HCT116 (cell line): ENCODE measurements at regions not wholly inside any gene's neighbourhood (a gene's known extent, or its start where the extent isn't known, plus 50 kb on each side); places are given as distances from the start of the nearest gene placed in this dataset.

Experiments used
- TCF7L2 ChIP-seq: IDR thresholded peaks from 2 replicates; pipeline ENCODE4 v1.7.0; 2011; ENCODE audit warnings: borderline replicate concordance, inconsistent platforms; ENCODE audit not compliant: insufficient read depth, insufficient read length; ENCODE audit errors: extremely low read depth
- TF ChIP-seq, protein P1 (sequence below), 3 experiments: fragments of 200-600 bp in 1 of 3; sonication (generic) in 1 of 3; IDR thresholded peaks in 2 of 3; conservative IDR thresholded peaks in 1 of 3; 2 replicates each; pipeline ENCODE4 v1.5.1; 2012 to 2017; ENCODE audit warnings: low read depth in 2 of 3, low read length in 2 of 3, antibody characterized with exemption in 1 of 3, borderline replicate concordance in 1 of 3, control low read depth in 1 of 3, mild to moderate bottlenecking in 1 of 3, mixed read lengths in 1 of 3, mixed run types in 1 of 3, moderate library complexity in 1 of 3; ENCODE audit not compliant: insufficient read depth in 1 of 3

DNA sequence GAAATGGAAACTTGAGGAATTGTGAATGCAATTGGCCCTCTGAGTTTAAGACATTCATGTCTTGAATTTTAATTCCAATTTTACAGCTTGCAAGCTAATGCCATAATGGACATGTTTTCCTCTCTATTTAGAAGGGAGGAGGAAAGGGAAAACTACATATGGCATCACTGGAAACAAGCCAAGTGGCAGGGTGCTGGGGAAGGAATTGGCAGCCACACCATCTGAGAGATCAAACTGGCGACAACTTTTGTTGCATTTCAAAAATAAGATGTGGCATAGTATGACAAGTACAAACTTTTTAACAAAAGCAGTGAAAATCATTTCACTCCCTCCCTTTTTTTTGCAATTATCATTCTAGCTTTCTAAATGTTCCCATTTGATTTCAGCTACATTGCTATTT is 615.6 kb downstream of the CENPC start:
- TF ChIP-seq, protein P1, sequence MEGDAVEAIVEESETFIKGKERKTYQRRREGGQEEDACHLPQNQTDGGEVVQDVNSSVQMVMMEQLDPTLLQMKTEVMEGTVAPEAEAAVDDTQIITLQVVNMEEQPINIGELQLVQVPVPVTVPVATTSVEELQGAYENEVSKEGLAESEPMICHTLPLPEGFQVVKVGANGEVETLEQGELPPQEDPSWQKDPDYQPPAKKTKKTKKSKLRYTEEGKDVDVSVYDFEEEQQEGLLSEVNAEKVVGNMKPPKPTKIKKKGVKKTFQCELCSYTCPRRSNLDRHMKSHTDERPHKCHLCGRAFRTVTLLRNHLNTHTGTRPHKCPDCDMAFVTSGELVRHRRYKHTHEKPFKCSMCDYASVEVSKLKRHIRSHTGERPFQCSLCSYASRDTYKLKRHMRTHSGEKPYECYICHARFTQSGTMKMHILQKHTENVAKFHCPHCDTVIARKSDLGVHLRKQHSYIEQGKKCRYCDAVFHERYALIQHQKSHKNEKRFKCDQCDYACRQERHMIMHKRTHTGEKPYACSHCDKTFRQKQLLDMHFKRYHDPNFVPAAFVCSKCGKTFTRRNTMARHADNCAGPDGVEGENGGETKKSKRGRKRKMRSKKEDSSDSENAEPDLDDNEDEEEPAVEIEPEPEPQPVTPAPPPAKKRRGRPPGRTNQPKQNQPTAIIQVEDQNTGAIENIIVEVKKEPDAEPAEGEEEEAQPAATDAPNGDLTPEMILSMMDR (IDR thresholded peaks at IDR 0.05 in 2 of 3, conservative IDR thresholded peaks at IDR 0.05 in 1 of 3; ENCODE audit: borderline replicate concordance in 1 of 3, insufficient read depth in 1 of 3, low read depth in 2 of 3, low read length in 2 of 3) = no peak
- TF ChIP-seq TCF7L2 = no peak
